HG03565 (cell line): ENCODE measurements at regions not wholly inside any gene's neighbourhood (a gene's known extent, or its start where the extent isn't known, plus 50 kb on each side); places are given as distances from the start of the nearest gene placed in this dataset.

Experiments used
- ATAC-seq: cut with Tn5 transposase; IDR thresholded peaks from one replicate; pipeline ENCODE4 v1.9.1; 2021; ENCODE audit warnings: mild to moderate bottlenecking, moderate library complexity; ENCODE audit not compliant: unreplicated experiment

DNA sequence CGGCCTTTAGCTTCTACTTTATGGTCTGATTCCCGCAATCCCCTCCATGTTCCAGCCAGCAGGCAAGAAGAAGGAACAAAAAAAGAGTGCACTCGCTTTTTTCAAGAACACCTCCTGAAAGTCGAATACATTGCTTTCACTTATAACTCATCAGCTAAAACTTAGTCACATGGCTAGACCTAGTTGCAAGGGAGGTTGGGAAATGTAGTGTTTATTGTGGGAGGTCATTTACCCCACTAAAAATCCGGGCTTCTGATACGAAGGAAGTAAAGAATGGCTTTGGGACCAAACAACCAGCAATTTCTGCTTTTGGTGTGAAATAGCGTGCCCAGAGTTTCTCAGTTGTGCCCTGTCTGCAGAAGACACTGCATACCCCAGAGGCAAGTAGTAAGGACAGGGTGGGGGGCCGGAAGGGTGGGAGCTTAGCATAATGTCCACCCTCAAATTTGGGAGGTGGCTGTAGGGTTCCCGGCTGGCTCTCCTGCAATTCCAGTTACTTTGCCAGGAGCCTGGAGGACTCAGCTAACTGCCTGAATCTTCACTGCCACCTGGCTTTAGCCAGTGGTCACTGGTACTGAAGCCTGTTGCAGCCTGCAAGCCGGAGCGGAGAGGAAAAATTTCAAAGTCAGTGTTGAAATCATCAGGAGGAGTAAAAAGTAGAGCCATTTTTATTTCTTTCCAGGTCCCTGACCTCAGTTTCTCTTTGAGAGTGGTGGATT lies 57.7 kb upstream of the F3 start:
- no peak for ATAC-seq

DNA sequence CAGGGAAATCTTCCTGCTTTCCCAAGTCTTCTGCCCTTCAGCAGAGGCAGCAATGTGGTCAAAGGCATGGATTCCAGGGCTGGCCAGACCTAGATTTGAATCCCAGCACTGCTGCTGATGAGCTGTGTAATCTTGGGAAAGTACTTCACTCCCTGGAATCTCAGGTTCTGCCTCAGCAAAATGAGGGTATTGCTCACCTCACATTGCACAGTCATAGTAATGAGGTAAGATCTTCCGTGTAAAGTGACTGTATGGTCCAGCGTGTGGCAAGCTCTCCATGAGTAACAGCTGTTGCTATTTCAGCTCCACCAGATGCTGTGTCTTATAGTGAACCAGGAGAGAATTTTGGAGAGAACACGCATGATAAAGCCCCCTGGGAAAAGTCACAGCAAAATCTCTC lies 56.1 kb upstream of the F3 start:
- ATAC-seq = no peak

DNA sequence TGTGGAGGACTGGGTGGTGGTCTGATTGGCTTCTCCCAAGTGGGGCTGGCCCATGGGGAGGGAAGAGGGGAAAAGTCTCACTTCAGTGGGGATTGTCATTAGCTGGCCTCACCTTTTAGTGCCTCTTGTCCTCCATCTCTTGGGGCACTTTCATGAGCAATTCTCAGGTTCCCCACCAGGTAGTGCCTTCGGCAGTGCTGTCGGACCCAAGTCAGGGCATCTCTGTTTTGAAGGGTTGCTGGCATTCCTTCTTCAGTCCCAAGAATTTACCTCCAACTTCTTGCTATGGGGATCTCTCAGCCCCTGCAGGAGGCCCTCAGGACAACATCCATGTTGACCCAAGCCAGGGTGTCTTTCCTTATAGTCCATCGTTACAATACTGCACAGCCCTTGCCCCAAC lies 54.7 kb upstream of the F3 start:
- ATAC-seq = no peak

DNA sequence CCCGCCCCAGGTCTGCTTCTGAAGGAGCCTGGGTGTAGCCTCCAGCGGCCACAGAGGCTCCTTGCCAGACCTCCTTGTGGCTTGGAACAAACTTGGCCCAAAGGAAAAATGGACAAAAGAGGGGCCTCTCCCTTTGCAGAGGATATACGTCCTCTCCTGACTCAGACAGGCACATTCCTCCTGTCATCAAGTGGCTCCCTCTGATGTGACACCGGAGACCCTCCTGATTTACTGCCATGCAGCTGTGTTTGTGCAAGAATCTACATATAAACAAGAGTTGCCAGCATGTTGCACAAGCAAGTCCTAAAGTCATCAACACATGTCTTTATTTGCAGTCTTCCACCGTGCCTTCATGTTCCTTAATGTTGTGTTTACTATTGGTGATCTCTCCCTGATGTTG lies 54.1 kb upstream of the F3 start:
- ATAC-seq = no peak

DNA sequence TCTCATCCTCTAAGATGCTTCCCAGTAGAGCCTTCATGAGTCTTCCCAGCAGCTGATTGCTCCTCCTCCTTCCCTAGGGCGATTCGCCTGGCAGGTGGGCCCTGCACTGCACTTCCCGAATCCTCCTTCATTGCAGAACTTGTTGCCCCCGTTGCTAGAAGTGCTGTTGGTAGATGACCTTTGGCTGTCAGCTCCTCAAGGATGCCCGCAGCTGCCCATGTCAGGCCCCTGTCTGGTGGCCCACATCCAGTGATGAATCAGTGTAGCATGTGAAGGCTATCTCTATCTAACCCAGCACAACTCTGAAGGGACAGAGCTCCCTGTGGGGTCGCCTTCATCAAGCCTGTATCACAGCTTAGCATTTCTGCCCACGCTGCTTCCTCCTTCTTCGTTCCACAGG lies 52.1 kb upstream of the F3 start:
- no peak for ATAC-seq

DNA sequence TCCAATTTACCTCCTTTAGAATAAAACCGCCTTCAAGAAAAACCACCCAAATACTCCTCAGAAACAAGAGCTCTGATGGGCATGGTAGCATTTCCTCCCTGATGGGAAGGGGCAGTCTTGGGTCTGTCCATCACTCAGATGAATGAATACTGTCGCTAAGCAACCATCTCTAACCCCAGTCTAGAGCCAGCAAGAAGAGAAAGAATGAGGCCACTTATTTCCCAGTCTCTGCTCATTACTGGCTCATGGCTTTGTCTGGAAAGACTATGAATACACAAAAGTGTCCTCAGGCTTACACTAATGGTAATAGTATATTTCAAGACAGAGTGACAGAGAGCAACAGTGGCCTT lies 51.0 kb upstream of the F3 start:
- no peak for ATAC-seq

DNA sequence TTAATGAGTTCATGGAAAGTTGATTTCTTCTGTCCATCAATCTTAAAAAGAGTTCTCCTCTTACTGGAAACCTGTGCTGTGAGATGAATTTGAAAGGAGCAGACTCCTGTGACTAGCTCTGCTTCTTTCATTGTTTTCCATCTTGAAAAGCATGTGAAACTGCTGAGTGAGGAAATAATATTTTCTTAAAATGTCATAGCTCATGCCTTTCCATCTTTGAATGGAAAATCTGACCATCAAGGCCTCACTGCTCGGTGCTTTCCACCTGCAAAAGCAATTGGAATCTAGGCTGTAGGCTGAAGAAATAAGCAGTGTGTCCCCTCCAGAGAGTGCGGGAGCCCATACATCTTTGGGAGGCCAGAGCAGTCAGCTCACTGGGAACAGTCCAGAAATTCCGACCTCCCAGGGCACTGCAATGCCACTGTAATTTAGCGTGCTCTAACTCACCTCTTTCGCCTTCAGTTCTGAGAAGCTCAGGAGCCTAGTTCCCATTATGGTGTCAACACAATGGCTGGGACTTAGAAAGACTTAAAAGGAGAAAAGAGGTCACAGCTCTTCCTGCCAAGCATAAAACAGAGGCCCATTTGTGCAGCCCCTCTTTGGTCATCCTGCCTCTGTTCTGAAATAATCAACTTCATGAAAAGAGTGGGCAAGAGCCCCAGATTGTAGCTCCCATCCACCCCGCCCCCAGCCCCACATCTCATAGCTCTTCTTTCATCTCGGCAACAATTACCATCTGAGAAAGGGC lies 50.4 kb upstream of the F3 start:
- ATAC-seq = no peak
